ENCODE measurements at regions not wholly inside any gene's neighbourhood (a gene's known extent, or its start where the extent isn't known, plus 50 kb on each side); places are given as distances from the start of the nearest gene placed in this dataset.
A peak's percentile ranks its signal among the peaks of the same experiment; 100 is the strongest.
"Not testable (repeated sequence)": the region's sequence is repeated elsewhere in the genome, so short reads cannot be mapped to it uniquely, and the experiment has no call there.

- DNase-seq = peak; percentile 43 to 68
Observed at GRCh38 chr4:101730291-101731117, 60.0 kb upstream of the BANK1 start.

GRCh38 chr4:101727238-101727637 is 63.3 kb upstream of the BANK1 start:
- no peak for DNase-seq

- no peak for DNase-seq
Observed at GRCh38 chr4:101724093-101724492, 66.4 kb upstream of the BANK1 start.

- DNase-seq = no peak
Observed at GRCh38 chr4:101718810-101719209, 71.7 kb upstream of the BANK1 start.

- DNase-seq = peak; percentile 18 to 45
Observed at GRCh38 chr4:101711590-101712260, 78.8 kb upstream of the BANK1 start.

- DNase-seq = no peak
Observed at GRCh38 chr4:101710806-101711205, 79.7 kb upstream of the BANK1 start.

GRCh38 chr4:101708293-101709039 is 82.1 kb upstream of the BANK1 start:
- no peak for DNase-seq

GRCh38 chr4:101707596-101707995 is 82.9 kb upstream of the BANK1 start:
- DNase-seq = no peak

- no peak for DNase-seq
Observed at GRCh38 chr4:101706535-101707057, 83.9 kb upstream of the BANK1 start.

- no peak for DNase-seq
Observed at GRCh38 chr4:101701551-101701950, 89.0 kb upstream of the BANK1 start.

- DNase-seq = no peak
Observed at GRCh38 chr4:101699441-101700124, 90.9 kb upstream of the BANK1 start.

GRCh38 chr4:101697266-101697665 is 93.3 kb upstream of the BANK1 start:
- DNase-seq = no peak

- DNase-seq = no peak
Observed at GRCh38 chr4:101696276-101697010, 94.1 kb upstream of the BANK1 start.

- DNase-seq = no peak
Observed at GRCh38 chr4:101695176-101695575, 95.4 kb upstream of the BANK1 start.

GRCh38 chr4:101694403-101694802 is 96.1 kb upstream of the BANK1 start:
- not testable (repeated sequence) for DNase-seq

- peak; percentile 29 to 68 for DNase-seq
Observed at GRCh38 chr4:101693842-101694398, 96.6 kb upstream of the BANK1 start.

GRCh38 chr4:101689220-101689619 is 101.3 kb upstream of the BANK1 start:
- no peak for DNase-seq

- DNase-seq = no peak
Observed at GRCh38 chr4:101685126-101685525, 105.4 kb upstream of the BANK1 start.

GRCh38 chr4:101682946-101683345 is 107.6 kb upstream of the BANK1 start:
- DNase-seq = peak in 1 of 2 experiments; percentile 53

- DNase-seq = no peak
Observed at GRCh38 chr4:101678180-101678579, 112.3 kb upstream of the BANK1 start.

- no peak for DNase-seq
Observed at GRCh38 chr4:101670897-101671296, 119.6 kb upstream of the BANK1 start.

- DNase-seq = no peak
Observed at GRCh38 chr4:101670370-101670769, 120.2 kb upstream of the BANK1 start.

Data from NCI-H2081 (cell line).